ENCODE measurements at regions not wholly inside any gene's neighbourhood (a gene's known extent, or its start where the extent isn't known, plus 50 kb on each side); places are given as distances from the start of the nearest gene placed in this dataset.

GRCh38 chr20:51880188-51880587 lies 77.9 kb upstream of the SALL4 start:
- Mint-ChIP-seq H3K36me3 (ENCODE audit: low read depth) (no peaks in the 10 kb centered on the region), H3K9me3 (no peaks in the 10 kb centered on the region), H3K27me3 (peaks cover 7% of the 10 kb centered on the region), H3K4me1 (no peaks in the 10 kb centered on the region), H3K27ac (no peak overlapping the region), H3K4me3 (no peak overlapping the region)
- POLR2A ChIA-PET = no interaction called here
- DNase-seq = no peak
- CTCF ChIA-PET = interaction anchor here (1.5 kb wide), 1 partner anchor 11 kb away, joined by 4 read pairs; no protein-coding TSS in a partner anchor

GRCh38 chr20:51876313-51876940 lies 74.1 kb upstream of the SALL4 start:
- Mint-ChIP-seq H3K36me3 (ENCODE audit: low read depth) (no peaks in the 10 kb centered on the region), H3K9me3 (no peaks in the 10 kb centered on the region), H3K27me3 (peaks cover 10% of the 10 kb centered on the region), H3K4me1 (no peaks in the 10 kb centered on the region), H3K4me3 (no peak overlapping the region), H3K27ac (no peak overlapping the region)
- POLR2A ChIA-PET = no interaction called here
- CTCF ChIA-PET = no interaction called here
- no peak for DNase-seq

- Mint-ChIP-seq H3K4me1 (no peaks in the 10 kb centered on the region), H3K27ac (no peak overlapping the region), H3K4me3 (no peak overlapping the region), H3K36me3 (ENCODE audit: low read depth) (no peaks in the 10 kb centered on the region), H3K9me3 (no peaks in the 10 kb centered on the region), H3K27me3 (peaks cover 10% of the 10 kb centered on the region)
- DNase-seq = no peak
- CTCF ChIA-PET = interaction anchor here (0.5 kb wide), 1 partner anchor 41 kb away, joined by 4 read pairs; no protein-coding TSS in a partner anchor
- POLR2A ChIA-PET = no interaction called here
These were observed 71.3 kb upstream of the SALL4 start for GRCh38 chr20:51873652-51874051.

GRCh38 chr20:51871943-51872342 lies 69.6 kb upstream of the SALL4 start:
- H3K36me3 Mint-ChIP-seq (ENCODE audit: low read depth) = no peaks in the 10 kb centered on the region
- H3K9me3 Mint-ChIP-seq = no peaks in the 10 kb centered on the region
- no peak for DNase-seq
- H3K27ac Mint-ChIP-seq = no peak overlapping the region
- ChIA-PET CTCF (interaction anchor here (0.8 kb wide), 1 partner anchor 18 kb away, joined by 3 read pairs; no protein-coding TSS in a partner anchor), POLR2A (interaction anchor here (0.6 kb wide), 1 partner anchor 92 kb away, joined by 3 read pairs; no protein-coding TSS in a partner anchor)
- H3K4me1 Mint-ChIP-seq = no peaks in the 10 kb centered on the region
- H3K27me3 Mint-ChIP-seq = peaks cover 6% of the 10 kb centered on the region
- no peak overlapping the region for H3K4me3 Mint-ChIP-seq

GRCh38 chr20:51869002-51869401 lies 66.7 kb upstream of the SALL4 start:
- no peak overlapping the region for H3K27ac Mint-ChIP-seq
- H3K27me3 Mint-ChIP-seq = peaks cover 2% of the 10 kb centered on the region
- ChIA-PET CTCF (interaction anchor here (1.2 kb wide), 1 partner anchor 11 kb away, joined by 4 read pairs; no protein-coding TSS in a partner anchor), POLR2A (no interaction called here)
- no peak overlapping the region for H3K4me3 Mint-ChIP-seq
- H3K4me1 Mint-ChIP-seq = no peaks in the 10 kb centered on the region
- no peaks in the 10 kb centered on the region for H3K36me3 Mint-ChIP-seq (ENCODE audit: low read depth)
- DNase-seq = no peak
- H3K9me3 Mint-ChIP-seq = no peaks in the 10 kb centered on the region

GRCh38 chr20:51867251-51867650 lies 64.9 kb upstream of the SALL4 start:
- CTCF ChIA-PET = no interaction called here
- no peaks in the 10 kb centered on the region for H3K4me1 Mint-ChIP-seq
- H3K27me3 Mint-ChIP-seq = peaks cover 2% of the 10 kb centered on the region
- no peak overlapping the region for H3K4me3 Mint-ChIP-seq
- no peaks in the 10 kb centered on the region for H3K9me3 Mint-ChIP-seq
- H3K36me3 Mint-ChIP-seq (ENCODE audit: low read depth) = no peaks in the 10 kb centered on the region
- no peak overlapping the region for H3K27ac Mint-ChIP-seq
- no peak for DNase-seq
- POLR2A ChIA-PET = no interaction called here

- DNase-seq = no peak
- POLR2A ChIA-PET = interaction anchor here (0.6 kb wide), 1 partner anchor 190 kb away, joined by 3 read pairs; no protein-coding TSS in a partner anchor
- H3K36me3 Mint-ChIP-seq (ENCODE audit: low read depth) = no peaks in the 10 kb centered on the region
- CTCF ChIA-PET = interaction anchor here (1.0 kb wide), 1 partner anchor 73 kb away, joined by 3 read pairs; no protein-coding TSS in a partner anchor
- no peak overlapping the region for H3K27ac Mint-ChIP-seq
- H3K9me3 Mint-ChIP-seq = no peaks in the 10 kb centered on the region
- H3K27me3 Mint-ChIP-seq = no peaks in the 10 kb centered on the region
- no peak overlapping the region for H3K4me3 Mint-ChIP-seq
- no peaks in the 10 kb centered on the region for H3K4me1 Mint-ChIP-seq
These were observed 62.6 kb upstream of the SALL4 start for GRCh38 chr20:51864967-51865366.

GRCh38 chr20:51862796-51863195 lies 60.5 kb upstream of the SALL4 start:
- no peak overlapping the region for H3K4me3 Mint-ChIP-seq
- no peaks in the 10 kb centered on the region for H3K36me3 Mint-ChIP-seq (ENCODE audit: low read depth)
- DNase-seq = no peak
- CTCF ChIA-PET = no interaction called here
- POLR2A ChIA-PET = no interaction called here
- H3K9me3 Mint-ChIP-seq = no peaks in the 10 kb centered on the region
- no peaks in the 10 kb centered on the region for H3K4me1 Mint-ChIP-seq
- no peak overlapping the region for H3K27ac Mint-ChIP-seq
- peaks cover 2% of the 10 kb centered on the region for H3K27me3 Mint-ChIP-seq

- no peaks in the 10 kb centered on the region for H3K4me1 Mint-ChIP-seq
- no peaks in the 10 kb centered on the region for H3K36me3 Mint-ChIP-seq (ENCODE audit: low read depth)
- H3K4me3 Mint-ChIP-seq = no peak overlapping the region
- peaks cover 2% of the 10 kb centered on the region for H3K27me3 Mint-ChIP-seq
- no peak overlapping the region for H3K27ac Mint-ChIP-seq
- CTCF ChIA-PET = no interaction called here
- no peak for DNase-seq
- no peaks in the 10 kb centered on the region for H3K9me3 Mint-ChIP-seq
- POLR2A ChIA-PET = no interaction called here
These were observed 59.6 kb upstream of the SALL4 start for GRCh38 chr20:51861726-51862466.

GRCh38 chr20:51860111-51860882 lies 58.0 kb upstream of the SALL4 start:
- ChIA-PET POLR2A (no interaction called here), CTCF (interaction anchor here (1.0 kb wide), 1 partner anchor 9 kb away, joined by 3 read pairs; no protein-coding TSS in a partner anchor)
- no peak overlapping the region for H3K27ac Mint-ChIP-seq
- peaks cover 2% of the 10 kb centered on the region for H3K27me3 Mint-ChIP-seq
- no peak overlapping the region for H3K4me3 Mint-ChIP-seq
- H3K36me3 Mint-ChIP-seq (ENCODE audit: low read depth) = no peaks in the 10 kb centered on the region
- no peaks in the 10 kb centered on the region for H3K4me1 Mint-ChIP-seq
- DNase-seq = no peak
- H3K9me3 Mint-ChIP-seq = no peaks in the 10 kb centered on the region

GRCh38 chr20:51856432-51856831 lies 54.1 kb upstream of the SALL4 start:
- no peak for DNase-seq
- CTCF ChIA-PET = no interaction called here
- no peaks in the 10 kb centered on the region for H3K36me3 Mint-ChIP-seq (ENCODE audit: low read depth)
- no peaks in the 10 kb centered on the region for H3K9me3 Mint-ChIP-seq
- no peaks in the 10 kb centered on the region for H3K4me1 Mint-ChIP-seq
- POLR2A ChIA-PET = no interaction called here
- no peak overlapping the region for H3K27ac Mint-ChIP-seq
- no peak overlapping the region for H3K4me3 Mint-ChIP-seq
- peaks cover 2% of the 10 kb centered on the region for H3K27me3 Mint-ChIP-seq

GRCh38 chr20:51854921-51855320 lies 52.6 kb upstream of the SALL4 start:
- peaks cover 2% of the 10 kb centered on the region for H3K27me3 Mint-ChIP-seq
- no peaks in the 10 kb centered on the region for H3K9me3 Mint-ChIP-seq
- H3K36me3 Mint-ChIP-seq (ENCODE audit: low read depth) = no peaks in the 10 kb centered on the region
- no peak overlapping the region for H3K4me3 Mint-ChIP-seq
- CTCF ChIA-PET = no interaction called here
- no peak for DNase-seq
- POLR2A ChIA-PET = no interaction called here
- H3K4me1 Mint-ChIP-seq = no peaks in the 10 kb centered on the region
- H3K27ac Mint-ChIP-seq = no peak overlapping the region
